ENCODE measurements at regions not wholly inside any gene's neighbourhood (a gene's known extent, or its start where the extent isn't known, plus 50 kb on each side); places are given as distances from the start of the nearest gene placed in this dataset.

- no peak for TF ChIP-seq POLR2A (IDR thresholded peaks at IDR 0.05; ENCODE audit: low read length)
- TF ChIP-seq GATA1 (IDR thresholded peaks at IDR 0.05; ENCODE audit: low read depth, low read length) = no peak
Observed at GRCh38 chr5:166566725-166567124, 1724.7 kb upstream of the WWC1 start.
